Calu3 (cell line): ENCODE measurements at regions not wholly inside any gene's neighbourhood (a gene's known extent, or its start where the extent isn't known, plus 50 kb on each side); places are given as distances from the start of the nearest gene placed in this dataset.

Source experiments
- BruUV-seq: library from RNA; stranded (reverse); fragments of 400-500 nt; replicated peaks from 2 replicates; lab custom pipeline; 2021; lab: Mats Ljungman, UMichigan
- CTCF ChIA-PET: fragments of 300-600 bp; sonication (Branson Sonifier 250); formaldehyde crosslinking; loops from one replicate; lab custom pipeline; 2022; ENCODE audit warnings: antibody characterized with exemption; lab: Charles Lee
- DNase-seq: peaks from one replicate; pipeline ENCODE4 v3.0.0; 2022
- H3K27ac Mint-ChIP-seq: one replicate; pipeline ENCODE4 v1.8.0; 2022; ENCODE audit warnings: mixed read lengths; ENCODE audit not compliant: unreplicated experiment
- H3K27me3 Mint-ChIP-seq: one replicate; pipeline ENCODE4 v1.8.0; 2022; ENCODE audit warnings: mixed read lengths; ENCODE audit not compliant: unreplicated experiment
- H3K36me3 Mint-ChIP-seq: one replicate; pipeline ENCODE4 v1.8.0; 2022; ENCODE audit warnings: mild to moderate bottlenecking, moderate library complexity, mixed read lengths; ENCODE audit not compliant: insufficient read depth, unreplicated experiment
- H3K4me1 Mint-ChIP-seq: one replicate; pipeline ENCODE4 v1.8.0; 2022; ENCODE audit warnings: mild to moderate bottlenecking, low read depth, mixed read lengths; ENCODE audit not compliant: unreplicated experiment
- H3K4me3 Mint-ChIP-seq: one replicate; pipeline ENCODE4 v1.8.0; 2022; ENCODE audit warnings: mild to moderate bottlenecking, low read depth, moderate library complexity, mixed read lengths; ENCODE audit not compliant: unreplicated experiment
- H3K9me3 Mint-ChIP-seq: one replicate; pipeline ENCODE4 v1.8.0; 2022; ENCODE audit warnings: low read depth, mixed read lengths; ENCODE audit not compliant: unreplicated experiment
- CTCF ChIP-seq: fragments of 200-600 bp; IDR thresholded peaks from one replicate; pipeline ENCODE4 v1.8.0; 2022; ENCODE audit warnings: antibody characterized with exemption; ENCODE audit not compliant: unreplicated experiment
- intact Hi-C: fragments of 100-400 bp; cut with micrococcal nuclease; formaldehyde crosslinking; loops from one replicate; pipeline ENCODE4 v1.10.0; 2022; ENCODE audit not compliant: unreplicated experiment

DNA sequence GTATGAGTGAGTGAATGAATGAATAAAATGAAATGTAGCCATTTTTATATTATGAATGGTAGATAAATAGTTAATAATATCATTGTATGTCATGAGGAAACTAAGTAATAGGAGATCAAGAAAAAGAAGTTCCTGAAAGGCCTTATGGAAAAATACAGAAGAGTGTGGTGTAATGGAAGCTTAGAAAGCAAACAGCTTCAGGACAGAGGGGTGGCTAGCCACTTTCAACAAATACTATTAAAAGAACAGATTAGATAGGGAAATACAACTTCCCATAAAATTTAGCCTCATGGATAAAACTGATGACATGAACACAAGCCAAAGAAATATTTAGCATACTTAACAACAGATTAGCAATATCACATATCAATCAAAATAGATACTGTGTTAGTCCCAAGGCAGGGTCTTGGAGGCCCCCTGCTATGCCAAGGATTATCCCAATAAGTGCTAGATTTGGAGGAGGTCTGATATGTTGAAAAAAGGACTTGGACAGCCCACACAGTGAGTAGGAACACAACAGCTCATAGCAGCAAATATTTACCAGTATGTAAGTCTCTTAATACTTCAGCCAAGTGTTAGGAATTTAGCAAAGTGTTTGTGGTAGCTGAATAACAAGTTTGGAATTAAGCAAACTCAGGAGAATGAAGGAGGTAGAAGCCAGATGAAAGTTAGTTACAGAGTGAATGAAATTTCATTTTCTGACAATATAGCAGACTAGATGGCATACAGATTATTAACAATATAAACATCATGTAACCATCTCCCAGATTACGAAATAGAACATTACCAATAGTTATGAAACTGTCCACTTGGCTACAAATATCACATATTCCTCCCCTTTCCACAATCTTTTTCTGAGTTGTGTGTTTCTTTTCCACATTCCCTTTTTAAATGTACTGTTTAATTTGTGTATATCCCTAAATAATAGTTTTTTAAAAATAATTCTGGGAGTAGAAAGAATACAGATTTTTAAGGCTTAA is 1632.0 kb downstream of the PCDH9 start:
- DNase-seq = no peak
- Mint-ChIP-seq H3K4me1 (no peaks in the 10 kb centered on the region), H3K27ac (no peak overlapping the region), H3K4me3 (no peak overlapping the region), H3K36me3 (no peaks in the 10 kb centered on the region), H3K9me3 (no peaks in the 10 kb centered on the region), H3K27me3 (no peaks in the 10 kb centered on the region)
- no TSS peak for BruUV-seq
- no peak for TF ChIP-seq CTCF
- intact Hi-C loops = no loop called here
- CTCF ChIA-PET = no interaction called here

DNA sequence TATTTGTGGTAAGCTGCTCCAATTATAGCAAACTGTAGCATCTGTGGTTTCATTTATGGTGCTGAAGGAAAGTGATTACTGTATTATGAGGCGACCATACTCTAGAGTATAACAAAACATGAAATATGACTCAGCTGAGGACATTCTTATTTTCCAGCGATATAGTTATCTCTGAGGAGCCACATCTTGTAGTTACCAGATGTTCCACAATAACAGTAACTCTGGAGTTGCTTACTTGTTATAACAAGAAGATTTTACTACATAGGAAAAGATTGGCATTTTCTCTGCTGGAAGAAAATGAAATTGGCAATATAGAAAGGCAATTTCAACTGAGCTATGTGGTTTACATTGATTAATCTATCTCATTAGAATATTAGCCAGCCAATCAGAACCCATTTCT is 1634.2 kb downstream of the PCDH9 start:
- H3K36me3 Mint-ChIP-seq = no peaks in the 10 kb centered on the region
- TF ChIP-seq CTCF = no peak
- no peaks in the 10 kb centered on the region for H3K27me3 Mint-ChIP-seq
- no peaks in the 10 kb centered on the region for H3K4me1 Mint-ChIP-seq
- no peak for DNase-seq
- H3K27ac Mint-ChIP-seq = no peak overlapping the region
- CTCF ChIA-PET = no interaction called here
- H3K4me3 Mint-ChIP-seq = no peak overlapping the region
- intact Hi-C loops = no loop called here
- no peaks in the 10 kb centered on the region for H3K9me3 Mint-ChIP-seq
- BruUV-seq = no TSS peak

DNA sequence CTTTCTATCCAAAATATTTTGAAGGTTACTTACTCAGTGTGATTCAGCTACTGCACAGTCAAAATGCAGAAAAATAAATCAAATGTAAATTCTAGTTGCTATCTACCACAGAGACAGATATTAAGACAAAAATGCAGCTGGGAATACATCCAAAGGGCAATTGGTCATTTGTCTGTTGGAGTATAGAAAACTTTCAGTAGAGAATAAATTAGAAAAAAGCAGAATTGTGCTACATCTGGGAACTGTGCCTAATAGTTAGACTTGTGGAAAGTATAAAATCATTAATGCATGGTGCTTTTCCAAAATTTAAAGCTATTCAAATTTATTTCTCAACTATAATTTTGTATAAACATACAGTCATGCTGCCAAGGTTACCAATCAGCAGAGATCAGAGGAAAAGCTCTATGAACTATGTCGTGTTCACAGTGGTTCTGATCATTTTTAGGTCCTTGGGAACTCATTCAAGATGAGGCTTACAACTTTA is 1635.8 kb downstream of the PCDH9 start:
- TF ChIP-seq CTCF = no peak
- Mint-ChIP-seq H3K27ac (no peak overlapping the region), H3K36me3 (no peaks in the 10 kb centered on the region), H3K4me3 (no peak overlapping the region), H3K4me1 (no peaks in the 10 kb centered on the region), H3K9me3 (no peaks in the 10 kb centered on the region), H3K27me3 (no peaks in the 10 kb centered on the region)
- intact Hi-C loops = no loop called here
- no TSS peak for BruUV-seq
- CTCF ChIA-PET = no interaction called here
- no peak for DNase-seq

- DNase-seq = no peak
- H3K4me1 Mint-ChIP-seq = no peaks in the 10 kb centered on the region
- no peak overlapping the region for H3K27ac Mint-ChIP-seq
- no peak overlapping the region for H3K4me3 Mint-ChIP-seq
- H3K9me3 Mint-ChIP-seq = no peaks in the 10 kb centered on the region
- BruUV-seq = no TSS peak
- no peaks in the 10 kb centered on the region for H3K27me3 Mint-ChIP-seq
- CTCF ChIA-PET = no interaction called here
- H3K36me3 Mint-ChIP-seq = no peaks in the 10 kb centered on the region
- no peak for TF ChIP-seq CTCF
- intact Hi-C loops = no loop called here
Observed at GRCh38 chr13:65593298-65593874, 1636.8 kb downstream of the PCDH9 start.
